Bronchial epithelial cell (primary cell): ENCODE measurements at regions not wholly inside any gene's neighbourhood (a gene's known extent, or its start where the extent isn't known, plus 50 kb on each side); places are given as distances from the start of the nearest gene placed in this dataset.
A peak's percentile ranks its signal among the peaks of the same experiment; 100 is the strongest.

Experiments
- DNase-seq: peaks from one replicate; pipeline ENCODE4 v3.0.0-alpha.2; 2010; ENCODE audit warnings: low read depth
- FAIRE-seq: peaks from 2 replicates; lab custom pipeline; 2011; peaks lifted over from hg19 to GRCh38; lab: Jason Lieb, UNC
- H3K27me3 ChIP-seq: 2 replicates; pipeline ENCODE4 v1.5.1; 2011; ENCODE audit warnings: low read length; ENCODE audit not compliant: control insufficient read depth, insufficient read depth
- H3K36me3 ChIP-seq: 2 replicates; pipeline ENCODE4 v1.5.1; 2011; ENCODE audit warnings: low read length; ENCODE audit not compliant: control insufficient read depth, insufficient read depth
- H3K4me3 ChIP-seq: 2 replicates; pipeline ENCODE4 v1.5.1; 2011; ENCODE audit warnings: mild to moderate bottlenecking, low read depth, low read length, control low read depth
- TF ChIP-seq, protein P1 (sequence below): IDR thresholded peaks from 2 replicates; pipeline ENCODE4 v1.5.1; 2011; ENCODE audit warnings: mild to moderate bottlenecking, moderate library complexity, low read length, control low read depth, inconsistent platforms; ENCODE audit not compliant: insufficient read depth, severe bottlenecking

DNA sequence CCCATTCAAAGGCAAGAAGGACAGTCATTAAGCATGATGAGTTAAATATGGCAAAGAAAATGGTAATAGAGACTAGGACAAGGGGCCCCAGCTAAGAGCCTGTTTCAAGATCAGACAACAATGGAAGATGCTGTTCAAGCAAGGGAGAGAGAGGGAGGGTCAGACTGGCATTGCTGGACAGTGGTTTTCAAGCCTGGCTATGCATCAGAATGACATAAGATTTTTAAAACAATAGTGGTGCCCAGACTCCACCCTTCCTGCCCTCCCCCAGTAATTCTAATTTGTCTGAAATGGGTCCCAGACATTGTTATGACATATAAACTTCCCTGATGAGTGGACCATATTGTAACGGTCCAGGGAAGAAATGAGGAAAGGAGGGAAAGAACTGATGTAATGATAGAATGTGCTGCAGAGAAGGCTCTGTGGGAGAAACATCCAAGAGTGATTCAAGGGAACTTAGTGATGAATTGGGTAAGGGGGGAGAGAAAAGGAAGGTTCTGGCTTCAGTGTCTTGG, 112.9 kb upstream of the TRIB2 start:
- FAIRE-seq (no peak), DNase-seq (no peak)
- H3K36me3 ChIP-seq: no peaks in the 10 kb centered on the region
- TF ChIP-seq, protein P1, sequence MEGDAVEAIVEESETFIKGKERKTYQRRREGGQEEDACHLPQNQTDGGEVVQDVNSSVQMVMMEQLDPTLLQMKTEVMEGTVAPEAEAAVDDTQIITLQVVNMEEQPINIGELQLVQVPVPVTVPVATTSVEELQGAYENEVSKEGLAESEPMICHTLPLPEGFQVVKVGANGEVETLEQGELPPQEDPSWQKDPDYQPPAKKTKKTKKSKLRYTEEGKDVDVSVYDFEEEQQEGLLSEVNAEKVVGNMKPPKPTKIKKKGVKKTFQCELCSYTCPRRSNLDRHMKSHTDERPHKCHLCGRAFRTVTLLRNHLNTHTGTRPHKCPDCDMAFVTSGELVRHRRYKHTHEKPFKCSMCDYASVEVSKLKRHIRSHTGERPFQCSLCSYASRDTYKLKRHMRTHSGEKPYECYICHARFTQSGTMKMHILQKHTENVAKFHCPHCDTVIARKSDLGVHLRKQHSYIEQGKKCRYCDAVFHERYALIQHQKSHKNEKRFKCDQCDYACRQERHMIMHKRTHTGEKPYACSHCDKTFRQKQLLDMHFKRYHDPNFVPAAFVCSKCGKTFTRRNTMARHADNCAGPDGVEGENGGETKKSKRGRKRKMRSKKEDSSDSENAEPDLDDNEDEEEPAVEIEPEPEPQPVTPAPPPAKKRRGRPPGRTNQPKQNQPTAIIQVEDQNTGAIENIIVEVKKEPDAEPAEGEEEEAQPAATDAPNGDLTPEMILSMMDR: no peak
- H3K27me3 ChIP-seq: no peaks in the 10 kb centered on the region
- no peak overlapping the region for H3K4me3 ChIP-seq

DNA sequence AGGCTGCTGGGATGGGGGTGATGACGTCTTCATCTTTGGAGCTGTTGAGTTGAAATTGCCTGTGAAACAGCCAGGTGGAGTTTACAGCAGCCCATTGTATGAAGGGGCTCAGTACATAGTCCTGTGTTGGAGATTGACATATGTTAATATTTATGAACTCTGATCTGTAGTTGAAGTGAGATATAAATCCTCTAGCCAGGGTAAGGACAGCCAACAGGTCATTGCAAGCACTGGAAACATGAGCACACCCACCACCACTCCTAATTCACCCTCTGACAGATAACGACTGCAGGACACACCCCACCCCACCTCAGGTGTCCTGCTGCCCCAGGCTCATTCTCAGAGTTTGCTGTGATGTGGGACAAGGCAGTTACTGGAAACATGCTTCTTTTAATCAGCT, 112.4 kb upstream of the TRIB2 start:
- TF ChIP-seq, protein P1: no peak
- H3K4me3 ChIP-seq: no peak overlapping the region
- no peak for DNase-seq
- H3K36me3 ChIP-seq: no peaks in the 10 kb centered on the region
- no peak for FAIRE-seq
- no peaks in the 10 kb centered on the region for H3K27me3 ChIP-seq

DNA sequence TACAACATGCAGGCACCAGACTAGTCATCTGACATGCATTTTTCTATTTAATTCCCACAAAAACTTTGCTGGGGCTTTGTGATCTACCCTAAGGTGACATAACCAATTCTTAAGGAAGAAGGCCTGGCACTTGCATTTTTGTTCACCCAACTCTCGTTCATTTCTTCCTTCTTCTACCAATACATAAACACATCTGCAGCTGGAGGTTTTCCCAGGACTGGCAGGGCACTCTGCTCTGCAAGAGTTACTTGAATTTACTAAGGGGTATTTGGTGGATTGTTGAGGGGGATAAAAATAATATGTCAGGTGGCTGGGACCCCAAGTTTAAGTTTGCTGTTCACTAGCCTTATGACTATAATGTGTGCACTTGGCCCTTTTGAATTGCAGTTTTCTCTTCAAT, 111.4 kb upstream of the TRIB2 start:
- DNase-seq: no peak
- TF ChIP-seq, protein P1: no peak
- no peak for FAIRE-seq
- H3K36me3 ChIP-seq: no peaks in the 10 kb centered on the region
- H3K4me3 ChIP-seq: no peak overlapping the region
- H3K27me3 ChIP-seq: no peaks in the 10 kb centered on the region

DNA sequence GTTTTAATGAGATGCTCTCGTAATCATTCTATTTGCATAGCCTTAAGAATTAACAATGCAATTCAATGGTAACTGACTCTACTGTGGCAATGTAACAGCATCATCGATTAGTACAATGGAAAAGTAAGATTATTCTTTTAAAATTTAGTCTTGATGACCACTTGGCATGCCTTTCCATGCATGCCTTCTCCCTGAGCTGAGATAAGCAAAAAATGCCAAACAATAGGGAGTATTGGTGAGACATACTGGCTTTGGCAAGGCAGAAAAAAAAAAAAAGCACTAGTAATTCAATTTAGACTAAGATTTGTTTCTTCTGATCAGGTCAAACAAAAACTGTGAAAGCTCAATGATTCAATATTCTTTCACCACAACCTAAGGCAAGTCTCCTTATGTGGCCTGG, 110.8 kb upstream of the TRIB2 start:
- no peaks in the 10 kb centered on the region for H3K36me3 ChIP-seq
- TF ChIP-seq, protein P1: no peak
- FAIRE-seq (no peak), DNase-seq (no peak)
- H3K4me3 ChIP-seq: no peak overlapping the region
- no peaks in the 10 kb centered on the region for H3K27me3 ChIP-seq

DNA sequence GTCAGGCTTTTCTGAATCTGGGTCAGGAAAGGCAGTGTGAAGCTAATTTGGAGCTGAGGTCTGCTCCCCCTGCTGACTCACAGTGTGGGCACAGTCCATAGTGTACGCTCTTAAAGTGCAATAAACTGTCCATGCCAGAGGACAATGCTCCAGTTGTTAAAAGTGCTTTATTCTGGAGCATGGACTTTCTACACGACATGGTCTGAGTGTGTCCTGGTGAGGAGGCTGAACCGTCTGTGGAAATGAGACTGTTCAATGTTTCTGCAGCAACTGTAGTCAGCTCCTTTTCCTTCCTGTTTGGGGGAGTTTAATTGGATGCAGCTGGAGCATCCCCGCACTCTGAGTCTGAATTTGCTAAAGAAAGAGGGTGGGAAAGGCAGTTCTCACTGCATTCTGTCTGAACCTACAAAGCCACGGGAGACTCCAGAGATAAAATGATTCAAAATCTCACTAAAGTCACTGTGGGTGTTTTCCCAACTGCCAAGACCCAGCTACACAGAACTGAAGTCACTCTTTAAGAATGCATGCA, 110.2 kb upstream of the TRIB2 start:
- TF ChIP-seq, protein P1: no peak
- FAIRE-seq (peak; percentile 40), DNase-seq (no peak)

DNA sequence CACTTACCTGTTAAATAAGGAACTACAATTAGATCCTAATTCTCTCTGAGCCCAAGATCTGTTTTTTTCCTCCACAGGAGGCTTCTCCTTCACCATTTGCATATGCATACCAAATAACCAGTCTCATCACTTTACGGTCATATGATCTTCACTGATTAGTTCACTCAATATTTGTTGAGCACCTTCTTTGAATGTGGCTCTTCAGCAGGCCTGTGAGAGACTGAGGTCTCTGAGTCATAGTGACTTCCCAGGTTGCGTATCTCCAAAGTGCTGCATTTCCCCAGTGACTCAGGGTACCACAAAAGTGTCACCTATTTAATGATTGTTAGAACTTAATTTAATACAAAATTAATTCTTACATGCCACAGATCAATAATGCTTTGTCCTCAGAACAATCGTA, 108.8 kb upstream of the TRIB2 start:
- Histone ChIP-seq H3K4me3 (no peak overlapping the region), H3K36me3 (no peaks in the 10 kb centered on the region), H3K27me3 (no peaks in the 10 kb centered on the region)
- FAIRE-seq (no peak), DNase-seq (peak; percentile 84)
- TF ChIP-seq, protein P1: no peak

More for the DNA sequence above, 110.2 kb upstream of the TRIB2 start:
- H3K4me3 ChIP-seq: no peak overlapping the region
- no peaks in the 10 kb centered on the region for H3K36me3 ChIP-seq
- H3K27me3 ChIP-seq: no peaks in the 10 kb centered on the region
